ENCODE measurements at regions not wholly inside any gene's neighbourhood (a gene's known extent, or its start where the extent isn't known, plus 50 kb on each side); places are given as distances from the start of the nearest gene placed in this dataset.

DNA sequence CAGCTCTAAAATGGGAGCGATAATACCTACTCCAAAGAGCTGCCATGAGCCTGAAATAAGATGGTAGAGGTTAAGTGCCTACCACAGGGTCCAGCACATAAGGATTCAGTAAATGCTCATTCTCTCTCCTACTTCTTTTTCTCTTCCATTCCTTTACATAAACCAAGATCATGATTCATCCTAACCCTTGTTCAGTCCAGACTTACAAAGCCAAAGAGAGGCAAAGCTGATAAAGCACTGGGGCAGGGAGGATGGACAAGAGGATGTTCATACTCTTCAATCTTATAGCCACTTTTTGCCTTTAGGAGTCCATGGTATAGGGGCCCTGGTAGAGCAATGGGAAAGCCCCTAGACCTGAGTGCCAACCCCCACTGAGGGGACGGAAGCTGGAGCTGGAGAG is 75.6 kb upstream of the PKDCC start:
- DNase-seq = no peak

DNA sequence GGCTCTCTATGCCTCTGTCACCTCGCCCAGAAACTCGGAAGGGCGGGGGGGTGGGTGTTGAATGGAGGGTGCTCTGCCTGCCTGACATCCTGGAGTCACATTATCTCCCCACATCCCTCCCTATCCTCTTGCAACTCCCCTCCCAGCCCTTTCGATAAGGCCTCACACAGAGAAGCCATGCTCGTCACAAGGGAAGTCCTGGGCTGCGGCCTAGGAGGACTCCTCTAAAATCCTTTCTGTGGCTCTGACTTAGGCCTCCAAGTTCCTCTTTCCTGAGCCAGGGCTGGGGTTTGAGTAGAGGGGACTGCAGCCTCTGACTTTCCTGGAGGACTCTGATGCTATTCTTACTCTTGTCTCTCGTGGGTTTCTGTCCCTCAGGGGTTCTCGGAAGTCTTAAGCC is 75.0 kb upstream of the PKDCC start:
- no peak for DNase-seq

DNA sequence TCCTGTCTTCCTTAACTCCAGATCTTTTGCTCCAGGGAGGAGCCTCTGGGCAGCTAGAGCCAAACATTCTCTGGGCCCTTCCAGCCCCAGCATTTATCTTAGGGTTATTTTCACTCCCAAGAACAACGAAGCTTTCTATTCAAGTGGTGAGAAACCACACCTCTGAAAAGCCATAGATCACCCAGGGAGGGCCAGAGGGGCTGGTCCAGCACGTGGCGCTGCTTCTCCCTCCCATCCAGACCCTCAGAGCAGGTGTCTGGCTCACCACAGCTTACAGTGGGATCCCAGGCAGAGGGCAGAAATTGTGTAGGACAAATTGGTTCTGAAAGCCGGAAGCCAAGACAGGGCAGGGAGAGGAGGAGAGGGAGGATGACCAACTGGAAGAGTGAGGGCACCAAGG is 74.0 kb upstream of the PKDCC start:
- DNase-seq = no peak

DNA sequence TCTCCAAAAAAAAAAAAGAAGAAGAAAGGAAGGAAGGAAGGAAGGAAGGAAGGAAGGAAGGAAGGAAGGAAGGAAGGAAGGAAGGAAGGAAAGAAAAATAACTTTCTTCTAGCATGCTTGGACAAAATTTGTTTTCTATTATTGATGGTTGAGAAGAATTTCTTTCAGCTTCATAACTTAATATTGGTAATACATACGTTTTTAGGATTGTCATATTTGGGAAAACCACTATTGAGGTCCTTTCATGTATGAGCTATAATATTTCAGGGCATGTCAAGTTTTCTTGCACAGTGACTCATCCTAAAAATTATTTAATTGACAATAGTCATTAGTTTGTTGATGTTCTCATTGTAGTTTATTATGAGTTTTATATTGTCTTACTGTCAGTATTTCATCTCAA is 66.4 kb upstream of the PKDCC start:
- no peak for DNase-seq

DNA sequence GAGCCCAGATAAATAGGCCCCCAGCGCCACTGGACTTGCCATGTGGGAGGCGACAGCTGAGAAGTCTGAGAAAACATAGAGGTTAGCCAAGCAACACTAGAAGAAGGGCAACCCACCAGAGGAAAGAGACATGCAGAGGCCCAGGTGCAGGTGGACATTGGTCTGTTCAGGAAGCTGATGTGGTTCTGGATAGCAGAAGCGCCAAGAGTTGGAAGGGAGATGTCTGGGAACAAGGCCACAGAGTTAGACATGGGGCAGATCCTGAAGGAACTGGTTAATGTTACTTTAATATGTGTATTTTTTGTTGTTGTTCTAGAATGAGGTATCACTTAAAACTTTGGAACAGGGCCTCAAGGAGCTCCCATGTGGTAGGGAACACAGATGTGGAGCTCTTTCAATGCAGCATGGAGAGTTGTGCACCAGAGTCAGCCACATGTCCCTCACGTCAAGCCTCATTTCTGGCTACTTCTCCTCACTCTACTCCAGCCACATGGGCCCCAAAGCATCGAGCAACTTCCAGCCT is 62.2 kb upstream of the PKDCC start:
- DNase-seq = peak in 1 of 3 donors; percentile 60

DNA sequence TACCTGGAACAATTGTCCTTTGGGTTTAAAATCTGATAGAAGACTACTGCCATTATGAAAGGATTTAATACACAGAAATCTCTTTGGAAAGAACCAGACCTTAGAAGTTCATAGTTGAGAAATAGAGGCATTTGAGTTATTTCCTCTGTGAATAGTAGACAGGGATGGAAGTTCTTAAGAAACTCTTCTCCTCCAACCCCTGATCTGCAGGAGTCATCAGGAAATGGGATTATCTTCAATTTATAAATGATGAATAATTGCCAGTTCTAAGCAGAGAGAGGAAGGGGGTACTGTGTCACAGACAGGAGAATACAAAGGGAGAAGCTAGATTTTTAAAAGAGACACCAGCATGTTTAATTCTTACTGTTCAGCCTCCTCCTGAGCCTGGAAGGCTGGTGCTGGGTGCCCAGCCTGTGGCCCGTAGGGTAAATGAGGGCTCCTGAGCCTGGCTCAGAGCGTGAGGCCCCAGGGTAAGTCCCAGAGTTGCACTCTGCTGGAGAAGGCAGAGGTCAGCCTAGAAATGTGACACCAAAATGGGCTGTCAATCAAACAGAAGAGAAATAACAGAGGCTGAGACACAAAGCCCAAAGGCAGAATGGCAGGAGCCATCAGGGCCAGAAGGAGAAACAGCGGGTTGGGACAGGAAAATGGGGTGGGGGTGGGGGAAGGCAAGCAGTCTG is 58.2 kb upstream of the PKDCC start:
- DNase-seq = no peak

DNA sequence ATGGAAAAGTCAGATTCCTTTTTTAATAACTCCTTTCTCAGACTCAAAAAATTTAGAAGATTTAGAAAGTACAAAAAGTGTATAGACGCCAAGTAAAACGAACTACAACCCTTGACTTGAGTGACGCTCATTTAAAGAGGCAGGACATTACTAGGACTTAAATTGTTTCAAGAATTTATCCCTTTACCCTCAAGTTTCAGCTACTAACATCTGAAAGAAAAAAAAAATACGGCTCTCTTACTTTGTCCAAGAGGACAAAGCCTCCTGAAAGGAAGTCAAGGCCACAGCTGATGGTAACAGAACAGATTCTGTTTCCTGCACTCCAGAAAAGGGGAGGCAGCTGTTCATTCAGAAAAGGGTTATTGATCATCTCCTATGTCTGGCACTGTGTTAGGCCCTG is 57.6 kb upstream of the PKDCC start:
- DNase-seq = peak in 1 of 3 donors; percentile 40

DNA sequence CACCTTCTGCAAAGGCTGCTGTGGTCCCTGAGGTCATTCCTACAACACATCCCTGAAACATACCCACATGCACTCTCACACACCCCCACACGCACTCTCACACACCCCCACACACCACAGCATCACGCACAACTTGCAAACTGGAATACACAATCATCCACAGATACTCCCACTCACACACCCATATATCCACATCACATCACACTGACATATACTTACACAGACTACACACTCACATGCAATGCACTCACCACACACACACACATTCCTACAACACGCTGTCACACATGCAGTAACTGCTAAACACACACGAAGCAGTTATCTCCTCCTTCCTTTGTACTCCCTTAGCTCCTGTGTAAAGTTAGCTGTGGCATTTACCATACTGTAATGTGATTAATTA is 57.1 kb upstream of the PKDCC start:
- DNase-seq = no peak

DNA sequence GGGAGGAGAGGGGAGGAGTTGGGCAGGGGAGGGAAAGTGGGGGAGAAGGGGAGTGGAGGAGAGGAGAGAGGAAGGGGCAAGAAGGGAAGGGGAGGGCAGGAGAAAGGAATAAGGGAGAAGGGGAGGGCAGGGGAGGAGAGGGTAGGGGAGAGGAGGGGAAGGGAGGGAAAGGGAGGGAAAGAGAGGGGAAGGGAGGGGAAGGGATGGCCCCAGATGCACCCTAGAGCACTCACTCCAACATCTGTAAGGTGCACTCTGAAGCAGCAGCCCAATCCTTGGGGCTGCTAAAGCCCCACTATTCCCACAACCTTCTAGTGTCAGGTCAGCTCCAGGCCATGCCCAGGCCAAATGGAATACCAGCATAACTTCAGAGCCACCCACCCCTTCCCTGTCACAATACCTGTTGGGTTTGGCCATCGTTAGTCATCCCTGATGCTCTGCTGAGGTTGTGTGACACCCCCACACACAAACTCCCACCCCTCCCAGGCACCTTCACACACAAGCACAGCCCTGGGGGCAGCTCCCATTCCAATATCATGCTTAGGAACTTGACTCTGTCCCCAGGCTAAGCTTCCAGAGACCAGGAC is 55.7 kb upstream of the PKDCC start:
- no peak for DNase-seq

DNA sequence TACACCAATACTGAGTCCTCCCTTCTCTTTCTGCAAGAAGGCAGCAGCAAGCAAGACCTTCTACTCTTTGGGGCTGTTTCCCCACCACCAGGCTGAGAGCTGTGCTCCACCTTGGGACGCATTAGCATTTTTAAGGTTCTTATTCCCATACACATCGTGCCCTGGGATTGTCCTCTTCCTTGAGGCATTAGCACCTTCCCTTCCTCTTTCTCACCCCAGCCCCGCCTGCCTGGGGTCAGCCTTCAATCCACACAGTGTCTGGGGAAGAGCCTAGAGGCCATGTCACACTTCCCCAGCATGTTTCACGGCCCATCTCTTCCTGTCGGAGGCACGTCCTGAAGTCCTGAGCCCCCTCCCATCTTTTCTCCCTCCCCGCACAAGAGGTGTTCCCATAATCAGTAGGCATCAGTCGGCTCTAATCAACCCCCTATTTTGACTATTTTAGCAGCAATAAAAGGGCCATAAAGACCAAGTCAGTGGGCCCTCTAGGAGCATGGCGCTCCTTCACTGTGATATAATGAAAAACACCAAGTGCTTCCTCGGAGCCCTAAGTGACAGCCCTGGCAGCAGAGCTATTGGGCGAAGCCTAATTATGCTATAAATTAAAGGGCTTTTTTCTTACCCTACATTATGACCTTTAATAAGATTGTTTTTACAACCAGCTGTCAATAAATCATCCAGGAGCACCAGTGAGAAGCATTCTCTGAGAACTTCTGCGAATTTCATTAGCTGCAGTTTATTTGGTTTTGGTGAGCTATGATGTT is 55.0 kb upstream of the PKDCC start:
- DNase-seq = no peak

DNA sequence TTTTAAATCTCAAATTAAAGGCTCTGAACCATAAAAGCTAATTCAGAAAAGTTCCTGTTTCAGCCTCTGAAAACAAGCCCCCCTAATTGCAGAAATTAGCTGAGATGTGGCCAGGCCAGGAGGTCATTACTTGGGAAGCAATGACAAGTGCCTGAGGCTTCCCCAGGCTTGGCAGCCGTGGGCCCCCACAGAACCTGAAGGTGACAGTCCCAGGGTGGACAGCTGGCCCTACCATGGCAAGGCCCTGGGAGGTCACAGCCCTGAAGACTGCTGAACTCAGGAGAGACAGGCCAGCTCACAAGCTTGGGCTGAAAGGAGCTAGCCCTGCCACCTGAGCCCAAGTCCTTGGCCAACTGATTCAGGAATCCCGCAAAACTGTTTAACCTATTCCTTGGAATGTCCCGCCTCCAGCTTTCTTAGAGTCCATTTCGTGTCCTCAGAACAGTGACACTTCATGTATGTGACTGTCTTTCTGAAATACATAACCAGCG is 54.3 kb upstream of the PKDCC start:
- no peak for DNase-seq

DNA sequence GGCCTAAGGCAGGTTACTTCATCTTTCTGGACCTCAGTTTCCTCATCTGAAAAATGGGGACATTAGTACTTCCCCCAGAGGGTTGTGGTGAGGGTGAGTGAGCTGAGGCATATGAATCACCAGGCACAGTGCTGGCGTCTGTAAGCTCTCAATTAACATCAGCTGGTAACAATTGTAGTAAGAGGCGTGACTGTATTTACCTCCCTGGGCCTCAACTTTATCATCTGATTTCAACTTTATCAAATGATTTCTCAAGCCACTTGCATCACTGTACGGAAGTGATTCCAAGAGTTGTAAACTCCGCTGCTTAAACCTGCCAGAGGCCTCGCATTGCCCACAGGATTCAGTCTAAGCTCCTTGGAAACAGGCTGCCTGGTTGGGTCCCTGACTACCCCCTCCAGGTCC is 53.6 kb upstream of the PKDCC start:
- peak in 1 of 3 donors; percentile 73 for DNase-seq

DNA sequence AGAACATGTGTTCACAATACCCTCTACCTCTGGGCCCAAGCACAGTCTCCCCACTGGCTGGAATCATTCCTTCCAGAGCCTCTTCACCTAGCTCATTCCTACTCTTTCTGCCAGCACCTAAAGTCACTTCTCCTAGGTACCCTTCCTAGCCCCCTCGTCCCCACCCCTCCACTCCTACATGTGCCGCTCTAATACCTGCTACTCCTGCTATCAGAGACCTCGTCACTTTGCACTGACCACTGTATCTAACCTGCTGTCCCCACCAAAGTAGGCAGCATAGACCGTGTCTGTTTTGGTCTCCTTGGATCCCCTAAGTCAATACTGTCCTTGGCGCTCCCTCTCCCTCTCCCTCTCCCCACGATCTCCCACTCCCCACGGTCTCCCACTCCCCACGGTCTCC is 53.2 kb upstream of the PKDCC start:
- DNase-seq = no peak

DNA sequence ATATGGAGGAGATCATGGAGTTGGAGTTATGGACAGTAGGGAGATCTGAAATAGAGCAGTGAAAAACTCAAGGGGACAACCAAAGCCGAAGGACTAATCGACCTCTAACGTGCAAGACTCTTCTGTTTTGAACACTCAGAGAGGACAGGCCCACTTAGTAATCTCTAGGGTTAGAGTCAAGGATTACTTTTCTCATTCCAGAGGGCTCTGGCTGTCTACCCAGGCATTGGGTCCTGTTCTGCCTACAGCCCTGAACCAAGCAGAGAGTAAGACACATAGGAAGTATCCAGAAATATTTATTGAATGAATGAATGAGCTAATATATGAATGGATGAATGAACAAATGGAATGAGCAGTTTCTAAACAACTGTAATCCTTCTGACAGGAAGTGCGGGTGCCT is 50.3 kb upstream of the PKDCC start:
- DNase-seq = no peak
